ENCODE measurements at regions not wholly inside any gene's neighbourhood (a gene's known extent, or its start where the extent isn't known, plus 50 kb on each side); places are given as distances from the start of the nearest gene placed in this dataset.

GRCh38 chr11:8812438-8812837 lies 98.6 kb upstream of the AKIP1 start:
- no peak for ATAC-seq (ENCODE audit: poor library complexity)
- DNase-seq: peak in 2 of 14 experiments; percentile 13 to 24
- H3K4me1 Mint-ChIP-seq (ENCODE audit: low read depth): peaks cover 7% of the 10 kb centered on the region
- no peak overlapping the region for H3K27ac ChIP-seq (ENCODE audit: low read depth in 1 of 2, low read length in 2 of 2)
- no peak overlapping the region for H3K4me3 Mint-ChIP-seq
- H3K27me3 ChIP-seq (ENCODE audit: control insufficient read depth in 1 of 2, insufficient read depth in 2 of 2, low read length in 2 of 2): peaks cover 16 to 19% of the 10 kb centered on the region in 2 experiments
- ChIA-PET POLR2A (no interaction called here), CTCF (no interaction called here)
- TF ChIP-seq CTCF (IDR thresholded peaks at IDR 0.05): no peak
- H3K27me3 Mint-ChIP-seq: peaks cover 33% of the 10 kb centered on the region
- no peaks in the 10 kb centered on the region for H3K9me3 Mint-ChIP-seq
- H3K9me3 ChIP-seq (ENCODE audit: control insufficient read depth in 1 of 2, insufficient read depth in 1 of 2, low read length in 2 of 2): no peaks in the 10 kb centered on the region
- H3K36me3 ChIP-seq (ENCODE audit: insufficient read depth, low read length): no peaks in the 10 kb centered on the region
- no peak overlapping the region for H3K4me3 ChIP-seq (ENCODE audit: low read length)
- H3K27ac Mint-ChIP-seq: no peak overlapping the region
- peaks cover 12% of the 10 kb centered on the region for H3K4me1 ChIP-seq (ENCODE audit: insufficient read depth, low read length)
- H3K36me3 Mint-ChIP-seq (ENCODE audit: low read depth): no peaks in the 10 kb centered on the region
- intact Hi-C loops (cut with DNase I, micrococcal nuclease): no loop called here

GRCh38 chr11:8813658-8814057 lies 97.3 kb upstream of the AKIP1 start:
- Histone ChIP-seq H3K27me3 (ENCODE audit: control insufficient read depth in 1 of 2, insufficient read depth in 2 of 2, low read length in 2 of 2) (peaks cover 13 to 14% of the 10 kb centered on the region in 2 experiments), H3K4me1 (ENCODE audit: insufficient read depth, low read length) (peaks cover 12% of the 10 kb centered on the region), H3K36me3 (ENCODE audit: insufficient read depth, low read length) (no peaks in the 10 kb centered on the region), H3K27ac (ENCODE audit: low read depth in 1 of 2, low read length in 2 of 2) (no peak overlapping the region), H3K9me3 (ENCODE audit: control insufficient read depth in 1 of 2, insufficient read depth in 1 of 2, low read length in 2 of 2) (no peaks in the 10 kb centered on the region), H3K4me3 (ENCODE audit: low read length) (no peak overlapping the region)
- H3K9me3 Mint-ChIP-seq: no peaks in the 10 kb centered on the region
- no peaks in the 10 kb centered on the region for H3K36me3 Mint-ChIP-seq (ENCODE audit: low read depth)
- H3K4me1 Mint-ChIP-seq (ENCODE audit: low read depth): peaks cover 7% of the 10 kb centered on the region
- ChIA-PET CTCF (no interaction called here), POLR2A (no interaction called here)
- H3K4me3 Mint-ChIP-seq: no peak overlapping the region
- peak; percentile 35 for TF ChIP-seq CTCF (IDR thresholded peaks at IDR 0.05)
- ATAC-seq (ENCODE audit: poor library complexity) (no peak), DNase-seq (peak in 7 of 14 experiments; percentile 5 to 45 (median 15))
- intact Hi-C loops (cut with DNase I, micrococcal nuclease): no loop called here
- H3K27me3 Mint-ChIP-seq: peaks cover 31% of the 10 kb centered on the region
- no peak overlapping the region for H3K27ac Mint-ChIP-seq

GRCh38 chr11:8814209-8814922 lies 96.6 kb upstream of the AKIP1 start:
- Histone ChIP-seq H3K9me3 (ENCODE audit: control insufficient read depth in 1 of 2, insufficient read depth in 1 of 2, low read length in 2 of 2) (no peaks in the 10 kb centered on the region), H3K27ac (ENCODE audit: low read depth in 1 of 2, low read length in 2 of 2) (no peak overlapping the region), H3K36me3 (ENCODE audit: insufficient read depth, low read length) (no peaks in the 10 kb centered on the region), H3K27me3 (ENCODE audit: control insufficient read depth in 1 of 2, insufficient read depth in 2 of 2, low read length in 2 of 2) (peaks cover 7 to 13% of the 10 kb centered on the region in 2 experiments), H3K4me3 (ENCODE audit: low read length) (no peak overlapping the region), H3K4me1 (ENCODE audit: insufficient read depth, low read length) (peaks cover 12% of the 10 kb centered on the region)
- H3K9me3 Mint-ChIP-seq: no peaks in the 10 kb centered on the region
- ChIA-PET POLR2A (no interaction called here), CTCF (no interaction called here)
- H3K27me3 Mint-ChIP-seq: peaks cover 24% of the 10 kb centered on the region
- H3K27ac Mint-ChIP-seq: no peak overlapping the region
- ATAC-seq (ENCODE audit: poor library complexity) (no peak), DNase-seq (no peak)
- intact Hi-C loops (cut with DNase I, micrococcal nuclease): no loop called here
- no peak overlapping the region for H3K4me3 Mint-ChIP-seq
- no peak for TF ChIP-seq CTCF (IDR thresholded peaks at IDR 0.05)
- no peaks in the 10 kb centered on the region for H3K36me3 Mint-ChIP-seq (ENCODE audit: low read depth)
- peaks cover 7% of the 10 kb centered on the region for H3K4me1 Mint-ChIP-seq (ENCODE audit: low read depth)

Measured in CD4-positive, alpha-beta T cell (primary cell).